KMS-11 (cell line): ENCODE measurements at regions not wholly inside any gene's neighbourhood (a gene's known extent, or its start where the extent isn't known, plus 50 kb on each side); places are given as distances from the start of the nearest gene placed in this dataset.

Experiments
- H2AFZ ChIP-seq: fragments of 200-600 bp; sonication (generic); 2 replicates; pipeline ENCODE4 v1.6.1; 2016; ENCODE audit warnings: antibody characterized with exemption, mixed run types, low read depth
- H3K27ac ChIP-seq: fragments of 200-600 bp; sonication (generic); 2 replicates; pipeline ENCODE4 v1.6.1; 2016; ENCODE audit warnings: mild to moderate bottlenecking, mixed run types
- H3K27me3 ChIP-seq: fragments of 200-600 bp; sonication (generic); 2 replicates; pipeline ENCODE4 v1.6.1; 2017; ENCODE audit warnings: mild to moderate bottlenecking, low read depth, mixed run types, moderate library complexity; ENCODE audit not compliant: insufficient read depth
- H3K36me3 ChIP-seq: fragments of 200-600 bp; sonication (generic); 2 replicates; pipeline ENCODE4 v1.6.1; 2017; ENCODE audit warnings: mild to moderate bottlenecking, mixed run types; ENCODE audit not compliant: insufficient read depth
- H3K4me1 ChIP-seq: fragments of 200-600 bp; sonication (generic); 2 replicates; pipeline ENCODE4 v1.6.1; 2016; ENCODE audit warnings: mild to moderate bottlenecking, low read depth, mixed run types; ENCODE audit not compliant: poor library complexity, severe bottlenecking
- H3K4me2 ChIP-seq: fragments of 200-600 bp; sonication (generic); 2 replicates; pipeline ENCODE4 v1.7.0; 2016; ENCODE audit warnings: mild to moderate bottlenecking, mixed run types
- H3K4me3 ChIP-seq: fragments of 200-600 bp; sonication (generic); IDR thresholded peaks from 2 replicates; pipeline ENCODE4 v1.6.1; 2017; ENCODE audit warnings: low read depth, low read length, mixed read lengths; ENCODE audit not compliant: insufficient read depth
- H3K79me2 ChIP-seq: fragments of 200-600 bp; sonication (generic); 2 replicates; pipeline ENCODE4 v1.6.1; 2016; ENCODE audit warnings: low read depth, mixed run types; ENCODE audit not compliant: insufficient read depth
- H3K9ac ChIP-seq: fragments of 200-600 bp; sonication (generic); 2 replicates; pipeline ENCODE4 v1.6.1; 2016; ENCODE audit warnings: mild to moderate bottlenecking, mixed run types
- H4K20me1 ChIP-seq: fragments of 200-600 bp; sonication (generic); 2 replicates; pipeline ENCODE4 v1.6.1; 2016; ENCODE audit warnings: mild to moderate bottlenecking, mixed run types; ENCODE audit not compliant: insufficient read depth
- CTCF ChIP-seq: fragments of 200-600 bp; sonication (generic); conservative IDR thresholded peaks from 2 replicates; pipeline ENCODE4 v1.6.1; 2017; ENCODE audit warnings: low read depth, mild to moderate bottlenecking, antibody characterized with exemption, low read length, moderate library complexity, mixed read lengths

- TF ChIP-seq CTCF, result no peak
- Histone ChIP-seq H3K36me3 (no peaks in the 10 kb centered on the region), H3K27ac (no peak overlapping the region), H3K4me2 (no peak overlapping the region), H3K4me3 (no peak overlapping the region), H3K9ac (no peak overlapping the region), H3K4me1 (peaks cover 16% of the 10 kb centered on the region), H3K27me3 (no peaks in the 10 kb centered on the region), H3K79me2 (no peaks in the 10 kb centered on the region), H4K20me1 (no peaks in the 10 kb centered on the region), H2AFZ (no peak overlapping the region)
Observed at GRCh38 chr20:60806354-60806753, 445.7 kb upstream of the CDH4 start.

GRCh38 chr20:60806824-60807223 lies 445.2 kb upstream of the CDH4 start:
- Histone ChIP-seq H3K4me2 (no peak overlapping the region), H4K20me1 (no peaks in the 10 kb centered on the region), H3K27ac (no peak overlapping the region), H3K27me3 (no peaks in the 10 kb centered on the region), H3K4me1 (peaks cover 16% of the 10 kb centered on the region), H3K79me2 (no peaks in the 10 kb centered on the region), H3K36me3 (no peaks in the 10 kb centered on the region), H2AFZ (no peak overlapping the region), H3K9ac (no peak overlapping the region), H3K4me3 (no peak overlapping the region)
- no peak for TF ChIP-seq CTCF

GRCh38 chr20:60808003-60808672 lies 443.9 kb upstream of the CDH4 start:
- H3K79me2 ChIP-seq, result no peaks in the 10 kb centered on the region
- no peak for TF ChIP-seq CTCF
- H3K9ac ChIP-seq, result no peak overlapping the region
- no peaks in the 10 kb centered on the region for H4K20me1 ChIP-seq
- H3K4me1 ChIP-seq, result peaks cover 16% of the 10 kb centered on the region
- no peak overlapping the region for H3K27ac ChIP-seq
- H2AFZ ChIP-seq, result no peak overlapping the region
- H3K4me2 ChIP-seq, result no peak overlapping the region
- no peaks in the 10 kb centered on the region for H3K27me3 ChIP-seq
- H3K4me3 ChIP-seq, result no peak overlapping the region
- H3K36me3 ChIP-seq, result no peaks in the 10 kb centered on the region

GRCh38 chr20:60808701-60809100 lies 443.4 kb upstream of the CDH4 start:
- no peak overlapping the region for H3K4me3 ChIP-seq
- no peak overlapping the region for H3K27ac ChIP-seq
- no peaks in the 10 kb centered on the region for H4K20me1 ChIP-seq
- H3K4me1 ChIP-seq, result peaks cover 16% of the 10 kb centered on the region
- H3K79me2 ChIP-seq, result no peaks in the 10 kb centered on the region
- no peak overlapping the region for H3K9ac ChIP-seq
- no peak overlapping the region for H2AFZ ChIP-seq
- no peaks in the 10 kb centered on the region for H3K36me3 ChIP-seq
- H3K4me2 ChIP-seq, result no peak overlapping the region
- no peak for TF ChIP-seq CTCF
- no peaks in the 10 kb centered on the region for H3K27me3 ChIP-seq
